ENCODE measurements at regions not wholly inside any gene's neighbourhood (a gene's known extent, or its start where the extent isn't known, plus 50 kb on each side); places are given as distances from the start of the nearest gene placed in this dataset.

DNA sequence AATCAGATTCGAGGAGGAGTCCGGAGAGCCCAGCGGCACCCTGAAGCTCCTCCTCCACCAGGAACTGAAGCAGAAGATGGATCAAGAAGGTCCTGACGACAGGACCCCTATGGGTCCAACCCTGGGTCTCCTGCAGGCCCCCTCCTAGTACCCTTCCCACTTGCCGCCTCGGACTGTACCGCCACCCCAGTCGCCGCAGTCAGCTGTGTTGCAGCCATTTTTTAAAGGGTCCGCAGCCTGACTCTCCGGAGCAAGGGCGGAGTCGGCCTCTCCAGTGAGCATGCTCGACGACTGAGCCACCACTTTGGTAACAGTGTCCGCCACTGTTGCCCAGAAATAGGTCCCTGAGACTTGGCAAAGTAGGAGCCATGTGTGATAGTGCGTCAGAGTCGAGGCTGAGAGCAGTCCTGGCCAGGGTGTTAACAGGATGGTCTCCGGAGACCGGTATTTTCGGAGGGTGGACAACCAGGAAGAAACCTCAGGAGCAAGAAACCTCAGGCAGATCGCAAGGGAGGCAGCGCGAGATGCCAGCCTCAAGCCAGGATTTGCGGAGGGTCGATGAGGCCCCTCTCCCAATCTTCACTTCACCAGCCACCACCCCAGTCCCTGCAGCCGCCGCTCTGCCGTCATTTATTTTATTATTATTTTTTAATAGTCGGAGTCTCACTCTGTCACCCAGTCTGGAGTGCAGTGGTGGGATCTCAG, 294.6 kb upstream of the ZNF337 start:
- TF ChIP-seq POLR2AphosphoS5 (IDR thresholded peaks at IDR 0.05): no peak
- TF ChIP-seq POLR2A (IDR thresholded peaks at IDR 0.05): no peak

All from stomach (tissue), 4 donors.